ENCODE measurements at regions not wholly inside any gene's neighbourhood (a gene's known extent, or its start where the extent isn't known, plus 50 kb on each side); places are given as distances from the start of the nearest gene placed in this dataset.

DNA sequence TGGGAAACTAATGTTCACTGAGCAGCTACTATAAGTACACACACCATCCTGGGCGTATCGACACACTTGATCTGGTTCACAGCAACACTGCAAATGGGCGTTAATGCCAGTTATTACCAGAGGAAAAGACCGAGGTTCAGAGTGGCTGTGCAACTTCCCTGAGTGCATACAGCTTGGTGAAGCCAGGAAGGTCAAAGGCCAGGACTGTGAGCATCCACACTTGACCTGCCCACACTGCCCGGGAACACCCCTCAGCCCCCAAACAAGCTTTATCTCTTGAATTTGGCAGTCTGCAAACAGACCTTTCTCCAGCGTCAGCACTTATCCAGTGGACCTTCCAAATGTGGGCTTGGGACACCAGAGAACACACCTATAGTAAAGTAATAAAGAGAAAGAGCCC, 312.6 kb downstream of the BCL11B start:
- TF ChIP-seq, protein P1, sequence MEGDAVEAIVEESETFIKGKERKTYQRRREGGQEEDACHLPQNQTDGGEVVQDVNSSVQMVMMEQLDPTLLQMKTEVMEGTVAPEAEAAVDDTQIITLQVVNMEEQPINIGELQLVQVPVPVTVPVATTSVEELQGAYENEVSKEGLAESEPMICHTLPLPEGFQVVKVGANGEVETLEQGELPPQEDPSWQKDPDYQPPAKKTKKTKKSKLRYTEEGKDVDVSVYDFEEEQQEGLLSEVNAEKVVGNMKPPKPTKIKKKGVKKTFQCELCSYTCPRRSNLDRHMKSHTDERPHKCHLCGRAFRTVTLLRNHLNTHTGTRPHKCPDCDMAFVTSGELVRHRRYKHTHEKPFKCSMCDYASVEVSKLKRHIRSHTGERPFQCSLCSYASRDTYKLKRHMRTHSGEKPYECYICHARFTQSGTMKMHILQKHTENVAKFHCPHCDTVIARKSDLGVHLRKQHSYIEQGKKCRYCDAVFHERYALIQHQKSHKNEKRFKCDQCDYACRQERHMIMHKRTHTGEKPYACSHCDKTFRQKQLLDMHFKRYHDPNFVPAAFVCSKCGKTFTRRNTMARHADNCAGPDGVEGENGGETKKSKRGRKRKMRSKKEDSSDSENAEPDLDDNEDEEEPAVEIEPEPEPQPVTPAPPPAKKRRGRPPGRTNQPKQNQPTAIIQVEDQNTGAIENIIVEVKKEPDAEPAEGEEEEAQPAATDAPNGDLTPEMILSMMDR (IDR thresholded peaks at IDR 0.05; ENCODE audit: insufficient read depth, low read depth, low read length) = no peak
- no peak for TF ChIP-seq EZH2 (IDR thresholded peaks at IDR 0.05; ENCODE audit: insufficient read depth, low read length)

Measured in astrocyte (in vitro differentiated cells and primary cell).